Heart left ventricle (tissue), 13 donors: ENCODE measurements at regions not wholly inside any gene's neighbourhood (a gene's known extent, or its start where the extent isn't known, plus 50 kb on each side); places are given as distances from the start of the nearest gene placed in this dataset.
"Not testable (repeated sequence)": the region's sequence is repeated elsewhere in the genome, so short reads cannot be mapped to it uniquely, and the experiment has no call there.

Experiments
- CTCF ChIP-seq, 12 donors: fragments of 200-600 bp; sonication (generic) in 4 of 12; IDR thresholded peaks; one replicate each; pipeline versions ENCODE4 v1.5.0 to v1.8.0; 2018 to 2022; ENCODE audit warnings: antibody characterized with exemption in 12 of 12, mild to moderate bottlenecking in 5 of 12
- POLR2A ChIP-seq, 2 donors: fragments of 450-650 bp; IDR thresholded peaks; one replicate each; pipeline ENCODE4 v1.6.1; 2017; ENCODE audit warnings: antibody characterized with exemption in 2 of 2, mild to moderate bottlenecking in 2 of 2, moderate library complexity in 2 of 2
- donor health status: ischemic (EF 13 %, LVEDD 7.1; RV severe dilation, severe dysfunction).
- donor health status: DM: no; HTN: yes; CAD: no.
- donor health status: DM: no; HTN: no; CAD: no.
- donor health status: ischemic (EF 25% LVEDD 6.9; RV normal size, moderate dysfunction).
- donor health status: ischemic (EF 25% LVEDD 5.7; RV mildly dilated, moderate dysfunction).
- donor health status: ischemic (EF 35%, LVEDD 5.7; RV mildly dilated, moderate dysfunction).
- donor health status: nonischemic (EF 11% LVEDD 7.7; RV severe dilation, severe dysfunction).
- donor health status: DM: yes; HTN: yes; CAD: no.
- donor health status: PGD.
- donor health status: ischemic (EF 29% LVEDD 5.4; RV normal size, mild dysfunction).
- donor health status: nonischemic (EF 23%, LVEDD 6.1; RV moderate dilation, normal function).

GRCh38 chr14:97068293-97068692 lies 271.1 kb downstream of the VRK1 start:
- TF ChIP-seq CTCF, POLR2A (IDR thresholded peaks at IDR 0.05): not testable (repeated sequence)
